Uterus (tissue), 2 donors: ENCODE measurements at regions not wholly inside any gene's neighbourhood (a gene's known extent, or its start where the extent isn't known, plus 50 kb on each side); places are given as distances from the start of the nearest gene placed in this dataset.

Experiments
- POLR2A ChIP-seq, 2 donors: fragments of 450-650 bp; IDR thresholded peaks; one replicate each; pipeline ENCODE4 v1.6.1; 2016; ENCODE audit warnings: antibody characterized with exemption in 2 of 2, mild to moderate bottlenecking in 1 of 2, moderate library complexity in 1 of 2
- TF ChIP-seq, protein P1 (sequence below), 4 experiments: fragments of 200-600 bp in 2 of 4; fragments of 450-650 bp in 2 of 4; sonication (generic) in 2 of 4; IDR thresholded peaks; one replicate each; pipeline ENCODE4 v1.5.1; 2016 to 2019; ENCODE audit warnings: antibody characterized with exemption in 4 of 4, mild to moderate bottlenecking in 2 of 4, moderate library complexity in 1 of 4

GRCh38 chr14:22185191-22185590 lies 403.8 kb downstream of the DAD1 start:
- TF ChIP-seq, protein P1, sequence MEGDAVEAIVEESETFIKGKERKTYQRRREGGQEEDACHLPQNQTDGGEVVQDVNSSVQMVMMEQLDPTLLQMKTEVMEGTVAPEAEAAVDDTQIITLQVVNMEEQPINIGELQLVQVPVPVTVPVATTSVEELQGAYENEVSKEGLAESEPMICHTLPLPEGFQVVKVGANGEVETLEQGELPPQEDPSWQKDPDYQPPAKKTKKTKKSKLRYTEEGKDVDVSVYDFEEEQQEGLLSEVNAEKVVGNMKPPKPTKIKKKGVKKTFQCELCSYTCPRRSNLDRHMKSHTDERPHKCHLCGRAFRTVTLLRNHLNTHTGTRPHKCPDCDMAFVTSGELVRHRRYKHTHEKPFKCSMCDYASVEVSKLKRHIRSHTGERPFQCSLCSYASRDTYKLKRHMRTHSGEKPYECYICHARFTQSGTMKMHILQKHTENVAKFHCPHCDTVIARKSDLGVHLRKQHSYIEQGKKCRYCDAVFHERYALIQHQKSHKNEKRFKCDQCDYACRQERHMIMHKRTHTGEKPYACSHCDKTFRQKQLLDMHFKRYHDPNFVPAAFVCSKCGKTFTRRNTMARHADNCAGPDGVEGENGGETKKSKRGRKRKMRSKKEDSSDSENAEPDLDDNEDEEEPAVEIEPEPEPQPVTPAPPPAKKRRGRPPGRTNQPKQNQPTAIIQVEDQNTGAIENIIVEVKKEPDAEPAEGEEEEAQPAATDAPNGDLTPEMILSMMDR (IDR thresholded peaks at IDR 0.05) = no peak
- TF ChIP-seq POLR2A (IDR thresholded peaks at IDR 0.05) = no peak
